ENCODE measurements at regions not wholly inside any gene's neighbourhood (a gene's known extent, or its start where the extent isn't known, plus 50 kb on each side); places are given as distances from the start of the nearest gene placed in this dataset.

GRCh38 chr21:27372381-27372780 is 405.5 kb upstream of the ADAMTS5 start:
- H3K4me1 ChIP-seq: peaks cover 0 to 10% (median 5%) of the 10 kb centered on the region in 3 donors
- no peak overlapping the region for H3K27ac ChIP-seq
- H3K9me3 ChIP-seq: no peaks in the 10 kb centered on the region
- no peaks in the 10 kb centered on the region for H3K36me3 ChIP-seq
- TF ChIP-seq CTCF (IDR thresholded peaks at IDR 0.05) (no peak), POLR2A (IDR thresholded peaks at IDR 0.05) (no peak), EP300 (IDR thresholded peaks at IDR 0.05) (no peak), POLR2AphosphoS5 (IDR thresholded peaks at IDR 0.05) (no peak)
- no peak overlapping the region for H3K4me3 ChIP-seq
- no peaks in the 10 kb centered on the region for H3K27me3 ChIP-seq
- WGBS, 2 donors (ENCODE audit: low coverage in 1 of 2): 82 to 85% methylated on average over 3 of the region's 3 CpGs
- no peak for ATAC-seq

GRCh38 chr21:27371975-27372331 is 405.1 kb upstream of the ADAMTS5 start:
- Histone ChIP-seq H3K4me3 (no peak overlapping the region), H3K4me1 (peaks cover 0 to 10% (median 5%) of the 10 kb centered on the region in 3 donors), H3K27ac (no peak overlapping the region), H3K9me3 (no peaks in the 10 kb centered on the region), H3K36me3 (no peaks in the 10 kb centered on the region), H3K27me3 (no peaks in the 10 kb centered on the region)
- no peak for TF ChIP-seq CTCF (IDR thresholded peaks at IDR 0.05)
- no peak for TF ChIP-seq EP300 (IDR thresholded peaks at IDR 0.05)
- TF ChIP-seq POLR2A (IDR thresholded peaks at IDR 0.05): no peak
- no peak for TF ChIP-seq POLR2AphosphoS5 (IDR thresholded peaks at IDR 0.05)
- no peak for ATAC-seq

- TF ChIP-seq POLR2AphosphoS5 (IDR thresholded peaks at IDR 0.05) (no peak), POLR2A (IDR thresholded peaks at IDR 0.05) (no peak), EP300 (IDR thresholded peaks at IDR 0.05) (no peak), CTCF (IDR thresholded peaks at IDR 0.05) (no peak)
- ATAC-seq: no peak
- H3K27ac ChIP-seq: no peak overlapping the region
- no peaks in the 10 kb centered on the region for H3K36me3 ChIP-seq
- no peaks in the 10 kb centered on the region for H3K27me3 ChIP-seq
- H3K4me3 ChIP-seq: no peak overlapping the region
- H3K4me1 ChIP-seq: peaks cover 0 to 10% (median 5%) of the 10 kb centered on the region in 3 donors
- no peaks in the 10 kb centered on the region for H3K9me3 ChIP-seq
- 22 to 42% methylated on average over 4 to 5 of the region's 5 CpGs for WGBS, 2 donors (ENCODE audit: low coverage in 1 of 2)
Measured at GRCh38 chr21:27371115-27371974, 404.5 kb upstream of the ADAMTS5 start.

- peak; percentile 28 for ATAC-seq
- 79 to 88% methylated on average over 3 of the region's 3 CpGs for WGBS, 2 donors (ENCODE audit: low coverage in 1 of 2)
- no peak for TF ChIP-seq EP300 (IDR thresholded peaks at IDR 0.05)
- H3K4me1 ChIP-seq: peaks cover 0 to 10% (median 5%) of the 10 kb centered on the region in 3 donors
- no peak overlapping the region for H3K27ac ChIP-seq
- no peak overlapping the region for H3K4me3 ChIP-seq
- H3K9me3 ChIP-seq: no peaks in the 10 kb centered on the region
- no peaks in the 10 kb centered on the region for H3K27me3 ChIP-seq
- no peaks in the 10 kb centered on the region for H3K36me3 ChIP-seq
Measured at GRCh38 chr21:27369978-27370571, 403.2 kb upstream of the ADAMTS5 start.

GRCh38 chr21:27369234-27369633 is 402.3 kb upstream of the ADAMTS5 start:
- Histone ChIP-seq H3K27me3 (no peaks in the 10 kb centered on the region), H3K9me3 (no peaks in the 10 kb centered on the region), H3K27ac (no peak overlapping the region), H3K4me3 (no peak overlapping the region), H3K36me3 (no peaks in the 10 kb centered on the region), H3K4me1 (peaks cover 0 to 10% (median 5%) of the 10 kb centered on the region in 3 donors)
- ATAC-seq: no peak
- WGBS, 2 donors (ENCODE audit: low coverage in 1 of 2): 89% methylated on average over 2 of the region's 2 CpGs; no CpG with 5 or more reads in 1 of the 2 donors
- TF ChIP-seq POLR2A (IDR thresholded peaks at IDR 0.05): no peak
- no peak for TF ChIP-seq EP300 (IDR thresholded peaks at IDR 0.05)
- no peak for TF ChIP-seq POLR2AphosphoS5 (IDR thresholded peaks at IDR 0.05)
- no peak for TF ChIP-seq CTCF (IDR thresholded peaks at IDR 0.05)
